GM23248 (cell line): ENCODE measurements at regions not wholly inside any gene's neighbourhood (a gene's known extent, or its start where the extent isn't known, plus 50 kb on each side); places are given as distances from the start of the nearest gene placed in this dataset.

Source experiments
- DNase-seq: peaks from one replicate; pipeline ENCODE4 v3.0.0-alpha.2; 2015
- H2AFZ ChIP-seq: fragments of 200-600 bp; sonication (generic); 2 replicates; pipeline ENCODE4 v1.6.1; 2016; ENCODE audit warnings: antibody characterized with exemption
- H3F3A ChIP-seq: fragments of 200-600 bp; sonication (generic); 2 replicates; pipeline ENCODE4 v1.6.1; 2016; ENCODE audit warnings: mild to moderate bottlenecking, antibody characterized with exemption, mixed run types; ENCODE audit not compliant: insufficient read depth
- H3K27ac ChIP-seq: fragments of 200-600 bp; sonication (generic); 2 replicates; pipeline ENCODE4 v1.5.1; 2016; ENCODE audit warnings: mild to moderate bottlenecking
- H3K27me3 ChIP-seq: fragments of 200-600 bp; sonication (generic); replicated peaks from 2 replicates; pipeline ENCODE4 v1.6.1; 2016; ENCODE audit warnings: mild to moderate bottlenecking; ENCODE audit not compliant: insufficient read depth
- H3K36me3 ChIP-seq: fragments of 200-600 bp; sonication (generic); 2 replicates; pipeline ENCODE4 v1.6.1; 2016; ENCODE audit warnings: low read depth, mild to moderate bottlenecking
- H3K4me1 ChIP-seq: fragments of 200-600 bp; sonication (generic); 2 replicates; pipeline ENCODE4 v1.6.1; 2016; ENCODE audit warnings: mild to moderate bottlenecking; ENCODE audit not compliant: insufficient read depth
- H3K4me2 ChIP-seq: fragments of 200-600 bp; sonication (generic); one replicate; pipeline ENCODE4 v1.6.1; 2016; ENCODE audit warnings: mild to moderate bottlenecking; ENCODE audit not compliant: unreplicated experiment
- H3K4me3 ChIP-seq: fragments of 200-600 bp; sonication (generic); 2 replicates; pipeline ENCODE4 v1.5.1; 2016; ENCODE audit warnings: mild to moderate bottlenecking
- H3K79me2 ChIP-seq: fragments of 200-600 bp; sonication (generic); 2 replicates; pipeline ENCODE4 v1.6.1; 2016; ENCODE audit warnings: mild to moderate bottlenecking; ENCODE audit not compliant: insufficient read depth
- H3K9ac ChIP-seq: fragments of 200-600 bp; sonication (generic); 2 replicates; pipeline ENCODE4 v1.6.1; 2016; ENCODE audit warnings: mild to moderate bottlenecking
- H3K9me2 ChIP-seq: fragments of 200-600 bp; sonication (generic); 2 replicates; pipeline ENCODE4 v1.6.1; 2016; ENCODE audit warnings: mixed run types, mild to moderate bottlenecking, moderate library complexity; ENCODE audit not compliant: insufficient read depth
- H3K9me3 ChIP-seq: fragments of 200-600 bp; sonication (generic); one replicate; pipeline ENCODE4 v1.6.1; 2017; ENCODE audit warnings: low read depth
- H4K20me1 ChIP-seq: fragments of 200-600 bp; sonication (generic); 2 replicates; pipeline ENCODE4 v1.6.0; 2016; ENCODE audit not compliant: insufficient read depth
- EZH2 ChIP-seq: fragments of 200-600 bp; sonication (generic); IDR thresholded peaks from 2 replicates; pipeline ENCODE4 v1.6.1; 2018; ENCODE audit warnings: antibody characterized with exemption, mild to moderate bottlenecking; ENCODE audit not compliant: insufficient read depth, poor library complexity, severe bottlenecking
- EZH2phosphoT487 ChIP-seq: fragments of 200-600 bp; sonication (generic); IDR thresholded peaks from 2 replicates; pipeline ENCODE4 v1.6.1; 2018; ENCODE audit warnings: antibody characterized with exemption, moderate library complexity, mild to moderate bottlenecking, low read depth; ENCODE audit not compliant: insufficient read depth
- WGBS, 2 experiments: methylation state at CpG; one replicate each; pipeline ENCODE4 v1.1.6; 2015 to 2017; ENCODE audit warnings: low lambda C conversion rate in 2 of 2, low coverage in 1 of 2; ENCODE audit errors: missing lambda C conversion rate in 2 of 2; 5-methylcytosine and 5-hydroxymethylcytosine counted together
- in situ Hi-C: fragments of 300-500 bp; cut with MboI; formaldehyde crosslinking; loops from 2 replicates; pipeline ENCODE4 v1.15.0; 2020

DNA sequence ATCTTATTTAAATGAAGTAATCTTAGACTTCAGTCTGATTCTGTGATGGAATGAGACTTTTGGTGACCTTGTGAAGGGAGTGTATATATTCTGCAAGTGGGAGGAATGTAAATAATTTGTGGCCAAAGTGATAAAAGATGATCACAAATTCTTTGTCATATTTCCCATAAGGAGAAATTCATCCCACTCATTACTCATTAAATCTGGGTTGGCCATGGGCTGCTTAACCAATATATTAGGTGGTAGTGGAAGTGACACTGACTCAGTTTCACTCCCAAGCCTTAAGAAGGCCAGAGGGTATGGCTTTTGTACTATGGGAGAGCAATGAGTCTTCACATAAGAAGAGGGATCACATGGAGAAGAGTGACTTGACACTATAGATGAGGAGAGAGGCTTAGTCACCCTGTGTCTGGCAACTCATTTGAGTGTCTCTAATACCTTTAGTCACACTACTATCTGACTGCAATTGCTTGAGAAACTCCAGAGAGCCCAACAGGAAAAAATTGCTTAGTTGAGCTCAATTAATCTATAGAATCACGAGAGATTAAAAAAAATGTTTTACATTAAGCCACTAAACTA lies 408.2 kb upstream of the PITX2 start:
- no peaks in the 10 kb centered on the region; the same call in 1 of the 2 replicates for H3K9me2 ChIP-seq
- no peak overlapping the region for H3K4me3 ChIP-seq
- peaks cover 68% of the 10 kb centered on the region for H3F3A ChIP-seq
- H3K79me2 ChIP-seq: no peaks in the 10 kb centered on the region
- peak overlapping the region; percentile 76 for H3K27ac ChIP-seq
- H4K20me1 ChIP-seq: no peaks in the 10 kb centered on the region
- H3K27me3 ChIP-seq: no peaks in the 10 kb centered on the region
- H3K4me2 ChIP-seq: peak overlapping the region; percentile 9
- peak; percentile 87 for DNase-seq
- peaks cover 51% of the 10 kb centered on the region for H3K4me1 ChIP-seq
- TF ChIP-seq EZH2: no peak
- no peak for TF ChIP-seq EZH2phosphoT487
- in situ Hi-C loops: no loop called here
- H2AFZ ChIP-seq: no peak overlapping the region
- no peaks in the 10 kb centered on the region for H3K36me3 ChIP-seq
- H3K9ac ChIP-seq: peak overlapping the region; percentile 21; the same call in 1 of the 2 replicates
- no peaks in the 10 kb centered on the region for H3K9me3 ChIP-seq
- 23% methylated on average over 1 of the region's 1 CpG for WGBS, 2 experiments

DNA sequence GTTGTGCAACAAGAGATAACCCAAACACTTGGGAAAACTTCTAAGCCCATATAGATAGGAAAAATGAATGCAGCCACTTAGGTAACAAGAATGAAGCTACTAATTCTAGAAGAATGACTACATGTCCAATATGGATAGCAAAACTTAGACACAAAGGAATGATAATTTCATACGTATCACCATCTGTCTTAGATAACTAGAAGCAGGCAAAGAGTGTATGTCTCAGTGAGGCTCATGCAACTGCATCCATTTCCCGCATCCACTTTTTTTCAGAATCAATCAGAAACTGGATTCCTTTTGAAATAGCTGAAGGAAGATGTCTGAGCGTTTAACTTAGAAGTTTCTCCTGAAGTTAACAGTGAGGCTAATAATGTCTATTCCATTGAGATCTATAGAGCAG lies 408.7 kb upstream of the PITX2 start:
- TF ChIP-seq EZH2phosphoT487 (no peak), EZH2 (no peak)
- in situ Hi-C loops: no loop called here
- Histone ChIP-seq H2AFZ (no peak overlapping the region), H3K27ac (peak overlapping the region; percentile 76), H3K27me3 (no peaks in the 10 kb centered on the region), H3K79me2 (no peaks in the 10 kb centered on the region), H3K9me2 (no peaks in the 10 kb centered on the region; the same call in 1 of the 2 replicates), H3K9ac (peak overlapping the region; percentile 21; the same call in 1 of the 2 replicates), H4K20me1 (no peaks in the 10 kb centered on the region), H3F3A (peaks cover 63% of the 10 kb centered on the region), H3K4me3 (no peak overlapping the region), H3K4me1 (peaks cover 46% of the 10 kb centered on the region), H3K4me2 (peak overlapping the region; percentile 9), H3K36me3 (no peaks in the 10 kb centered on the region), H3K9me3 (no peaks in the 10 kb centered on the region)
- WGBS, 2 experiments: 32 to 45% methylated on average over 3 of the region's 3 CpGs
- DNase-seq: peak; percentile 50

DNA sequence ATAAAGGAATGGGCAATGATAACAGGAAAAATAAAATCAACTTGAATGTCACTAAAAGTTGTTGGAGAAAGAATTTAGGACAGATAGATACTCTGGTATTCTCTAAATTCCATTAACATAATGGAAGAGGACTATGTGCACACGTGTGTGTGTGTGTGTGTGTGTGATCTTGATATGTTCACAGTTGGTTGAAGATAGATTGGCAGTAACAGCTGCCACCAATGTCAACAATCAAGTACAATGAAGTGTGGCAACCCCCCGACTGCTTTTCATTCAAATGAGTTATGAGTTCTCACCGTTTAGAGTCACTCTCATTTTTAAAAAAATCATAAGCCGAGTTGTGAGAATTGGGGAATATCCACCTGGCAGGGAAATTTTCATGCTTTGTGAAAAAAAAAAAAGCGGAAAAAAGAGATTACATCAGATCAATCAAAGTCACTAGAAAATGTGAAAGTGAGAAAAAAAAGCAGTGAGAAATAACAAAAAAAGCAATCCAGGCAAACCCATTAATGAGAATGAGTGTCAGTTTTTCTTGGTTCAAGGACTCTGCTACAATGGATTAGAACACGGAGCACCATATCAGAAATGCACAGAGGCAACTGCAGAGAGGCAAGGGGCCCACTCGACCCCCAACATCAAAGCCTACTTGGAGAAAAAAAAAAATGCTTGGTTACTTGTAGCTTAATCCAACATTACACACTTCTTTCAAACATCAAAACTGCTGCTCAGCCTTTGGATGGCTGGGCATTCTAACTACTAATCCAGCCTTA lies 414.9 kb upstream of the PITX2 start:
- no peak overlapping the region for H3K27ac ChIP-seq
- no peaks in the 10 kb centered on the region for H4K20me1 ChIP-seq
- H3K4me3 ChIP-seq: no peak overlapping the region
- no peaks in the 10 kb centered on the region for H3K9me3 ChIP-seq
- in situ Hi-C loops: no loop called here
- no peaks in the 10 kb centered on the region for H3K36me3 ChIP-seq
- H3K9me2 ChIP-seq: no peaks in the 10 kb centered on the region; the same call in 1 of the 2 replicates
- peaks cover 10% of the 10 kb centered on the region for H3K4me1 ChIP-seq
- no peak for DNase-seq
- peaks cover 5% of the 10 kb centered on the region; the same call in 1 of the 2 replicates for H3F3A ChIP-seq
- H3K27me3 ChIP-seq: no peaks in the 10 kb centered on the region
- H3K4me2 ChIP-seq: no peak overlapping the region
- no peak overlapping the region for H3K9ac ChIP-seq
- WGBS, 2 experiments: 37 to 46% methylated on average over 7 of the region's 7 CpGs
- no peak overlapping the region; the same call in 1 of the 2 replicates for H2AFZ ChIP-seq
- no peaks in the 10 kb centered on the region for H3K79me2 ChIP-seq
- TF ChIP-seq EZH2phosphoT487: no peak
- TF ChIP-seq EZH2: no peak

DNA sequence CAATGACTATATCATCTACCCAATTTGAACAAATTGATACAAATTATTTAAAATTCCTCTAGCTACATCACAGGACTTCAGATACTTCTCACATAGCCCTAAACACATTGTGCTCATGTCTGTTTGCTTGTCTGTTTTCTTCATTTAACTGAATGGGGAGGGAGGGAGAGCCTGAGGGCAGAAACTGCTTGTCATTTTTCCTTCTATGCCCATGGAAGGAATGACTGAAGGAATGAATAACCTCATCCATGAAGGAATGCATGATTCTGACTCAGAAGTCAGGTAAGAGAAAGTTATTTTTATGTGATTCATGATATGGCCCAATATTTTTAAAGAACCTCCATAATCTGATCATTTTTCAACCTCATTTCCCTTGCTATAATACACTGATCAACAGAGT lies 418.0 kb upstream of the PITX2 start:
- Histone ChIP-seq H3K27ac (no peak overlapping the region), H3K4me2 (peak overlapping the region; percentile 21), H3K79me2 (no peaks in the 10 kb centered on the region), H3K9me2 (no peaks in the 10 kb centered on the region), H4K20me1 (no peaks in the 10 kb centered on the region), H3K9me3 (no peaks in the 10 kb centered on the region), H3F3A (no peaks in the 10 kb centered on the region), H3K4me1 (peaks cover 10% of the 10 kb centered on the region), H3K36me3 (no peaks in the 10 kb centered on the region), H3K27me3 (no peaks in the 10 kb centered on the region), H3K4me3 (no peak overlapping the region), H3K9ac (no peak overlapping the region), H2AFZ (peak overlapping the region; percentile 45)
- in situ Hi-C loops: no loop called here
- no peak for TF ChIP-seq EZH2
- TF ChIP-seq EZH2phosphoT487: no peak
- peak; percentile 27 for DNase-seq

DNA sequence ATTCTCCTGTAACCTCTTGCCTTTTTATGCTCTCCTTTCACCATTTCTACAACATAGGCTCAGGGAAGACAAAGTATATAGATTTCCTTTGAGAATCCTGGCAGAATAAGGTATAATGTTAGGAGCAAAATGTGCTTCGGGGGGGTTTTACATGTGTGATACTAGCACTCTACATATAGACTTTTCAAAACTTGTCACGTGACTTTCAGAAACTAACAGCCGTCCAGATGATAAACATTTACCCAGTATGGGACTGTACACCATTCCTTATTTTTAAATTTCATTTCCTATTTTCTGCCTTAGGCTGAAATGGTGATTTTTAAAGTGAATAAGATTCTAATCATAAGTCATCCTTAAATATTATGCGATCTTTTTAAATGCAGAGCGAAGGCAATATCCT lies 420.4 kb upstream of the PITX2 start:
- no peak overlapping the region; the same call in 1 of the 2 replicates for H2AFZ ChIP-seq
- H3F3A ChIP-seq: no peaks in the 10 kb centered on the region
- no peaks in the 10 kb centered on the region for H3K9me3 ChIP-seq
- H3K36me3 ChIP-seq: no peaks in the 10 kb centered on the region
- no peaks in the 10 kb centered on the region for H3K27me3 ChIP-seq
- in situ Hi-C loops: no loop called here
- WGBS, 2 experiments: 68 to 71% methylated on average over 5 of the region's 5 CpGs
- no peaks in the 10 kb centered on the region for H3K9me2 ChIP-seq
- TF ChIP-seq EZH2 (no peak), EZH2phosphoT487 (no peak)
- DNase-seq: no peak
- H3K9ac ChIP-seq: no peak overlapping the region
- H3K4me2 ChIP-seq: no peak overlapping the region
- H4K20me1 ChIP-seq: no peaks in the 10 kb centered on the region
- peaks cover 10% of the 10 kb centered on the region for H3K4me1 ChIP-seq
- H3K27ac ChIP-seq: no peak overlapping the region
- H3K4me3 ChIP-seq: no peak overlapping the region
- no peaks in the 10 kb centered on the region for H3K79me2 ChIP-seq
